Astrocyte (in vitro differentiated cells and primary cell): ENCODE measurements at regions not wholly inside any gene's neighbourhood (a gene's known extent, or its start where the extent isn't known, plus 50 kb on each side); places are given as distances from the start of the nearest gene placed in this dataset.
"Not testable (repeated sequence)": the region's sequence is repeated elsewhere in the genome, so short reads cannot be mapped to it uniquely, and the experiment has no call there.

Experiments used
- EZH2 ChIP-seq: IDR thresholded peaks from 2 replicates; pipeline ENCODE4 v1.6.1; 2012; ENCODE audit warnings: mild to moderate bottlenecking, low read length, inconsistent platforms; ENCODE audit not compliant: insufficient read depth
- TF ChIP-seq, protein P1 (sequence below): IDR thresholded peaks from 2 replicates; pipeline ENCODE4 v1.5.1; 2011; ENCODE audit warnings: low read depth, mild to moderate bottlenecking, inconsistent platforms, low read length, moderate library complexity; ENCODE audit not compliant: insufficient read depth

DNA sequence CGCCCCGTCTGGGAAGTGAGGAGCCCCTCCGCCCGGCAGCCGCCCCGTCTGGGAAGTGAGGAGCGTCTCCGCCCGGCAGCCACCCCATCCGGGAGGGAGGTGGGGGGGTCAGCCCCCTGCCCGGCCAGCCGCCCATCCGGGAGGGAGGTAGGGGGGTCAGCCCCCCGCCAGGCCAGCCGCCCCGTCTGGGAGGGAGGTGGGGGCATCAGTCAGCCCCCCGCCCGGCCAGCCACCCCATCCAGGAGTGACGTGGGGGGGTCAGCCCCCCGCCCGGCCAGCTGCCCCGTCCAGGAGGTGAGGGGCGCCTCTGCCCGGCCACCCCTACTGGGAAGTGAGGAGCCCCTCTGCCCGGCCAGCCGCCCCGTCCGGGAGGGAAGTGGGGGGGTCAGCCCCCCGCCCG is 297.5 kb upstream of the DYNLRB2 start:
- TF ChIP-seq, protein P1, sequence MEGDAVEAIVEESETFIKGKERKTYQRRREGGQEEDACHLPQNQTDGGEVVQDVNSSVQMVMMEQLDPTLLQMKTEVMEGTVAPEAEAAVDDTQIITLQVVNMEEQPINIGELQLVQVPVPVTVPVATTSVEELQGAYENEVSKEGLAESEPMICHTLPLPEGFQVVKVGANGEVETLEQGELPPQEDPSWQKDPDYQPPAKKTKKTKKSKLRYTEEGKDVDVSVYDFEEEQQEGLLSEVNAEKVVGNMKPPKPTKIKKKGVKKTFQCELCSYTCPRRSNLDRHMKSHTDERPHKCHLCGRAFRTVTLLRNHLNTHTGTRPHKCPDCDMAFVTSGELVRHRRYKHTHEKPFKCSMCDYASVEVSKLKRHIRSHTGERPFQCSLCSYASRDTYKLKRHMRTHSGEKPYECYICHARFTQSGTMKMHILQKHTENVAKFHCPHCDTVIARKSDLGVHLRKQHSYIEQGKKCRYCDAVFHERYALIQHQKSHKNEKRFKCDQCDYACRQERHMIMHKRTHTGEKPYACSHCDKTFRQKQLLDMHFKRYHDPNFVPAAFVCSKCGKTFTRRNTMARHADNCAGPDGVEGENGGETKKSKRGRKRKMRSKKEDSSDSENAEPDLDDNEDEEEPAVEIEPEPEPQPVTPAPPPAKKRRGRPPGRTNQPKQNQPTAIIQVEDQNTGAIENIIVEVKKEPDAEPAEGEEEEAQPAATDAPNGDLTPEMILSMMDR = not testable (repeated sequence)
- TF ChIP-seq EZH2 = not testable (repeated sequence)
